HepG2 (cell line): ENCODE measurements at regions not wholly inside any gene's neighbourhood (a gene's known extent, or its start where the extent isn't known, plus 50 kb on each side); places are given as distances from the start of the nearest gene placed in this dataset.

Experiments used
- ATAC-seq: fragments of 200-7000 bp; cut with Tn5 transposase; 3 replicates; pipeline ENCODE4 v1.9.1; 2020; ENCODE audit warnings: mild to moderate bottlenecking, moderate library complexity
- BruUV-seq: library from RNA; stranded (reverse); fragments of 400-500 nt; replicated peaks from 2 replicates; lab custom pipeline; 2021; lab: Mats Ljungman, UMichigan
- CTCF ChIA-PET: fragments of 300-600 bp; formaldehyde crosslinking; extraction: SDS; loops from one replicate; lab custom pipeline; 2021; ENCODE audit warnings: low total read pairs, inconsistent platforms, low intra/inter-chr PET ratio; lab: Yijun Ruan, JAX
- POLR2A ChIA-PET: fragments of 350-600 bp; sonication (Branson Sonifier 250); formaldehyde crosslinking; loops from one replicate; lab custom pipeline; 2020; ENCODE audit warnings: antibody characterized with exemption, inconsistent platforms; lab: Yijun Ruan, JAX
- DNase-seq: peaks from one replicate; pipeline ENCODE4 v3.0.0-alpha.2; 2015; ENCODE audit warnings: low spot score
- FAIRE-seq: peaks from 3 replicates; lab custom pipeline; 2011; peaks lifted over from hg19 to GRCh38; lab: Jason Lieb, UNC
- H2AFZ ChIP-seq: one replicate; pipeline ENCODE4 v1.6.1; 2011; ENCODE audit warnings: low read length, inconsistent platforms
- H3K27ac ChIP-seq: fragments of 300-600 bp; 3 replicates; pipeline ENCODE4 v1.8.0; 2011; ENCODE audit warnings: mixed run types, mild to moderate bottlenecking, mixed read lengths, low read length, inconsistent platforms; ENCODE audit not compliant: insufficient read depth; ENCODE audit errors: extremely low read length
- H3K27me3 ChIP-seq, 2 experiments: fragments of 200-600 bp in 1 of 2; 2 replicates in 1 of 2; 3 replicates in 1 of 2; pipeline versions ENCODE4 v1.6.0 to v1.8.0; 2011; ENCODE audit warnings: low read length in 2 of 2, mild to moderate bottlenecking in 2 of 2, moderate library complexity in 2 of 2, inconsistent platforms in 1 of 2; ENCODE audit not compliant: insufficient read depth in 2 of 2, control insufficient read depth in 1 of 2
- H3K36me3 ChIP-seq, 2 experiments: fragments of 200-600 bp in 1 of 2; replicated peaks in 1 of 2; 2 replicates in 1 of 2; 3 replicates in 1 of 2; pipeline versions ENCODE4 v1.5.1 to v1.8.0; 2011; ENCODE audit warnings: low read length in 2 of 2, inconsistent platforms in 1 of 2; ENCODE audit not compliant: insufficient read depth in 2 of 2, control insufficient read depth in 1 of 2
- H3K4me1 ChIP-seq: 2 replicates; pipeline ENCODE4 v1.5.1; 2012; ENCODE audit warnings: low read length, inconsistent platforms; ENCODE audit not compliant: insufficient read depth
- H3K4me2 ChIP-seq: 2 replicates; pipeline ENCODE4 v1.6.0; 2011; ENCODE audit warnings: low read depth, low read length, inconsistent platforms
- H3K4me3 ChIP-seq, 3 experiments: fragments of 200-600 bp in 1 of 3; sonication (generic), shearing (Covaris generic) in 1 of 3; replicated peaks in 1 of 3; 2 replicates each; pipeline ENCODE4 v1.5.1; 2011 to 2016; ENCODE audit warnings: low read length in 3 of 3, inconsistent platforms in 2 of 3, low read depth in 2 of 3, mild to moderate bottlenecking in 2 of 3, control low read depth in 1 of 3, mixed read lengths in 1 of 3; ENCODE audit not compliant: insufficient read depth in 1 of 3
- H3K79me2 ChIP-seq: one replicate; pipeline ENCODE4 v1.6.1; 2011; ENCODE audit warnings: low read length, inconsistent platforms; ENCODE audit not compliant: insufficient read depth
- H3K9ac ChIP-seq: 2 replicates; pipeline ENCODE4 v1.6.0; 2011; ENCODE audit warnings: mild to moderate bottlenecking, low read depth, low read length, inconsistent platforms; ENCODE audit not compliant: insufficient read depth
- H3K9me3 ChIP-seq: 2 replicates; pipeline ENCODE4 v1.5.1; 2012; ENCODE audit warnings: mild to moderate bottlenecking, low read length
- H4K20me1 ChIP-seq: 2 replicates; pipeline ENCODE4 v1.6.0; 2011; ENCODE audit warnings: inconsistent platforms, mild to moderate bottlenecking, low read length, moderate library complexity; ENCODE audit not compliant: insufficient read depth
- ATF7 ChIP-seq, 2 experiments: fragments of 450-650 bp in 1 of 2; sonication (generic) in 1 of 2; formaldehyde crosslinking in 1 of 2; IDR thresholded peaks; 2 replicates each; pipeline versions ENCODE4 v1.4.0 to v1.6.1; 2016 to 2020; ENCODE audit warnings: antibody characterized with exemption in 1 of 2, mild to moderate bottlenecking in 1 of 2, missing genetic modification reagents in 1 of 2
- HNRNPUL1 ChIP-seq: fragments of 200-400 bp; formaldehyde crosslinking; IDR thresholded peaks from 2 replicates; pipeline ENCODE4 v1.6.1; 2017; ENCODE audit warnings: low read depth, mild to moderate bottlenecking, low read length, moderate library complexity
- NCOA1 ChIP-seq: sonication (generic); formaldehyde crosslinking; IDR thresholded peaks from 2 replicates; pipeline ENCODE4 v1.9.0; 2021; ENCODE audit warnings: missing genetic modification reagents
- RORA ChIP-seq: sonication (generic); formaldehyde crosslinking; IDR thresholded peaks from 2 replicates; pipeline ENCODE4 v1.5.0; 2020; ENCODE audit warnings: mild to moderate bottlenecking, missing genetic modification reagents, moderate library complexity
- SMC3 ChIP-seq: IDR thresholded peaks from 2 replicates; pipeline ENCODE4 v1.6.1; 2011; ENCODE audit warnings: low read length, improper control_type of control experiment
- TBL1XR1 ChIP-seq: fragments of 150-350 bp; IDR thresholded peaks from 2 replicates; pipeline ENCODE4 v1.6.1; 2014; ENCODE audit warnings: borderline replicate concordance, low read length; ENCODE audit not compliant: partially characterized antibody
- YEATS2 ChIP-seq: sonication (generic); formaldehyde crosslinking; IDR thresholded peaks from 2 replicates; pipeline ENCODE4 v1.4.0; 2020; ENCODE audit warnings: missing genetic modification reagents, borderline replicate concordance
- ZBED4 ChIP-seq: sonication (generic); formaldehyde crosslinking; IDR thresholded peaks from 2 replicates; pipeline ENCODE4 v1.4.0; 2020; ENCODE audit warnings: missing genetic modification reagents, borderline replicate concordance
- ZNF276 ChIP-seq: sonication (generic); formaldehyde crosslinking; IDR thresholded peaks from 2 replicates; pipeline ENCODE4 v1.4.0; 2020; ENCODE audit warnings: mild to moderate bottlenecking, low read depth, missing genetic modification reagents
- ZNF674 ChIP-seq: sonication (generic); formaldehyde crosslinking; IDR thresholded peaks from 2 replicates; pipeline ENCODE4 v1.5.0; 2020; ENCODE audit warnings: low read depth, mild to moderate bottlenecking, missing genetic modification reagents
- ZNF7 ChIP-seq: IDR thresholded peaks from 2 replicates; pipeline ENCODE4 v1.6.1; 2016; ENCODE audit warnings: missing biosample characterization, missing genetic modification reagents
- ZNF878 ChIP-seq: sonication (generic); formaldehyde crosslinking; IDR thresholded peaks from 2 replicates; pipeline ENCODE4 v1.8.1; 2023; ENCODE audit warnings: mild to moderate bottlenecking, missing genetic modification reagents, moderate library complexity
- WGBS: methylation state at CpG from one replicate; pipeline ENCODE4 v1.1.6; 2017; ENCODE audit warnings: low lambda C conversion rate; 5-methylcytosine and 5-hydroxymethylcytosine counted together
- in situ Hi-C: cut with HindIII; loops from 2 replicates; pipeline ENCODE4 v1.10.0; 2017; ENCODE audit warnings: low pct_unique_long_range_greater_than_20kb; ENCODE audit not compliant: extremely low pct_ligation_motif_present
- intact Hi-C: fragments of 100-400 bp; cut with micrococcal nuclease; formaldehyde crosslinking; loops from one replicate; pipeline ENCODE4 v1.10.0; 2022; ENCODE audit not compliant: unreplicated experiment

GRCh38 chr10:35723992-35724391, 81.9 kb upstream of the FZD8 start:
- CTCF ChIA-PET = no interaction called here
- ATAC-seq (no peak), DNase-seq (no peak), FAIRE-seq (no peak)
- no peaks in the 10 kb centered on the region for H4K20me1 ChIP-seq
- peak; percentile 84 for TF ChIP-seq ATF7 (IDR thresholded peaks at IDR 0.05)
- TF ChIP-seq ATF7 (CRISPR knock-in tag; IDR thresholded peaks at IDR 0.05) = no peak
- no peak for TF ChIP-seq SMC3
- H3K27me3 ChIP-seq = no peaks in the 10 kb centered on the region
- BruUV-seq = no TSS peak
- H3K4me3 ChIP-seq = no peak overlapping the region
- H3K27ac ChIP-seq = no peak overlapping the region
- H2AFZ ChIP-seq = no peak overlapping the region
- H3K4me2 ChIP-seq = no peak overlapping the region
- H3K9me3 ChIP-seq = no peaks in the 10 kb centered on the region
- intact Hi-C loops (no loop called here), in situ Hi-C loops (no loop called here)
- no peaks in the 10 kb centered on the region for H3K36me3 ChIP-seq
- 28% methylated on average over 4 of the region's 5 CpGs for WGBS
- POLR2A ChIA-PET = no interaction called here
- no peaks in the 10 kb centered on the region for H3K79me2 ChIP-seq
- no peaks in the 10 kb centered on the region for H3K4me1 ChIP-seq
- no peak overlapping the region for H3K9ac ChIP-seq

GRCh38 chr10:35723059-35723458, 81.0 kb upstream of the FZD8 start:
- in situ Hi-C loops = no loop called here
- DNase-seq = no peak
- no peaks in the 10 kb centered on the region for H4K20me1 ChIP-seq
- no peak overlapping the region for H3K4me3 ChIP-seq
- no peaks in the 10 kb centered on the region for H3K79me2 ChIP-seq
- TF ChIP-seq TBL1XR1 = no peak
- TF ChIP-seq ZNF276 = no peak
- no peak for TF ChIP-seq ZNF7 (CRISPR knock-in tag)
- TF ChIP-seq NCOA1 (CRISPR knock-in tag) = no peak
- TF ChIP-seq HNRNPUL1 = no peak
- no peak for TF ChIP-seq RORA
- TF ChIP-seq ZNF674 (CRISPR knock-in tag) = no peak
- no peak for TF ChIP-seq ZBED4 (CRISPR knock-in tag)
- no peak for TF ChIP-seq YEATS2 (CRISPR knock-in tag)
- no peak for TF ChIP-seq ZNF878
- TF ChIP-seq, all 625 proteins: peak for 0
- POLR2A ChIA-PET = no interaction called here
- no peak overlapping the region for H3K9ac ChIP-seq
- intact Hi-C loops = no loop called here
- no peaks in the 10 kb centered on the region for H3K36me3 ChIP-seq
- BruUV-seq = no TSS peak
- 24% methylated on average over 4 of the region's 4 CpGs for WGBS
- H2AFZ ChIP-seq = no peak overlapping the region
- H3K4me1 ChIP-seq = no peaks in the 10 kb centered on the region
- ATAC-seq = no peak
- FAIRE-seq = no peak
- H3K4me2 ChIP-seq = no peak overlapping the region
- H3K27ac ChIP-seq = no peak overlapping the region
- H3K9me3 ChIP-seq = no peaks in the 10 kb centered on the region
- no peaks in the 10 kb centered on the region for H3K27me3 ChIP-seq
- CTCF ChIA-PET = no interaction called here
